ENCODE measurements at regions not wholly inside any gene's neighbourhood (a gene's known extent, or its start where the extent isn't known, plus 50 kb on each side); places are given as distances from the start of the nearest gene placed in this dataset.

DNA sequence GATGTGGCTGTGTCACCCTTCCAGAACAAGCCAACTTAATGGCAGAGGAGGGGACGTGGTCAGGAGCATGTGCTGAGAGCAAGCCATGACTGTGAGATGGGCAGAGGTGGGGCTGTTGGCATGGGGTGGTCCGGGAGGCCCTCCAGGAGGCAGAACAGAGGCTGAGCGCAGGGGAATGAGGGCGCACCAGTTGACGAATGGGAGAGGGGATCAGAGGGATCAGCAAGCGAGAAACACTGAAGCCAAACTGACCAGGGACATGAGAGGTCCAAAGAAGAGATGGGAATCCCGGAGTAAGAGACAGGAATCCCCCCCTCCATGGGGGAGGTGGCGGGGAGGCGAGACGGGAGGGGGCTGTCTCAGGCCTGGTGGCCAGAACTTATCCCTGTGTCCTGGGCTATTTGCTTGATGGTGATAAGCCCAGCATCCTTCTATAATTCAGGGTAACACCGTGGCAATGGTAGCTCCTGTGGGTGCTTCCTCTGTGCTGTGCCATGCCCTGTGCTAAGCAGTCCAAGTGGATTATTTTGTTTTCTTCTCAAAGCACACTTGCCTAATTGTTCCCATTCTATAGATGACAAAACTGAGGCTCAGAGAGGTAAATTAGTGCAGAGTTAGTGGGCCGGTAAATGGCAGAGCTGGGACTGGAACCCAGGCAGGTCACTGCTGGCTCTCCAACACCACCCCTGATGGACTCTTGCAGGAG, 83.4 kb upstream of the SHISAL1 start:
- TF ChIP-seq, protein P1, sequence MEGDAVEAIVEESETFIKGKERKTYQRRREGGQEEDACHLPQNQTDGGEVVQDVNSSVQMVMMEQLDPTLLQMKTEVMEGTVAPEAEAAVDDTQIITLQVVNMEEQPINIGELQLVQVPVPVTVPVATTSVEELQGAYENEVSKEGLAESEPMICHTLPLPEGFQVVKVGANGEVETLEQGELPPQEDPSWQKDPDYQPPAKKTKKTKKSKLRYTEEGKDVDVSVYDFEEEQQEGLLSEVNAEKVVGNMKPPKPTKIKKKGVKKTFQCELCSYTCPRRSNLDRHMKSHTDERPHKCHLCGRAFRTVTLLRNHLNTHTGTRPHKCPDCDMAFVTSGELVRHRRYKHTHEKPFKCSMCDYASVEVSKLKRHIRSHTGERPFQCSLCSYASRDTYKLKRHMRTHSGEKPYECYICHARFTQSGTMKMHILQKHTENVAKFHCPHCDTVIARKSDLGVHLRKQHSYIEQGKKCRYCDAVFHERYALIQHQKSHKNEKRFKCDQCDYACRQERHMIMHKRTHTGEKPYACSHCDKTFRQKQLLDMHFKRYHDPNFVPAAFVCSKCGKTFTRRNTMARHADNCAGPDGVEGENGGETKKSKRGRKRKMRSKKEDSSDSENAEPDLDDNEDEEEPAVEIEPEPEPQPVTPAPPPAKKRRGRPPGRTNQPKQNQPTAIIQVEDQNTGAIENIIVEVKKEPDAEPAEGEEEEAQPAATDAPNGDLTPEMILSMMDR (IDR thresholded peaks at IDR 0.05; ENCODE audit: control extremely low read depth, extremely low read depth, low read depth, missing control alignments) = no peak
- POLR2A ChIA-PET = no interaction called here
- no peak for DNase-seq (ENCODE audit: extremely low spot score)
- CTCF ChIA-PET = no interaction called here

DNA sequence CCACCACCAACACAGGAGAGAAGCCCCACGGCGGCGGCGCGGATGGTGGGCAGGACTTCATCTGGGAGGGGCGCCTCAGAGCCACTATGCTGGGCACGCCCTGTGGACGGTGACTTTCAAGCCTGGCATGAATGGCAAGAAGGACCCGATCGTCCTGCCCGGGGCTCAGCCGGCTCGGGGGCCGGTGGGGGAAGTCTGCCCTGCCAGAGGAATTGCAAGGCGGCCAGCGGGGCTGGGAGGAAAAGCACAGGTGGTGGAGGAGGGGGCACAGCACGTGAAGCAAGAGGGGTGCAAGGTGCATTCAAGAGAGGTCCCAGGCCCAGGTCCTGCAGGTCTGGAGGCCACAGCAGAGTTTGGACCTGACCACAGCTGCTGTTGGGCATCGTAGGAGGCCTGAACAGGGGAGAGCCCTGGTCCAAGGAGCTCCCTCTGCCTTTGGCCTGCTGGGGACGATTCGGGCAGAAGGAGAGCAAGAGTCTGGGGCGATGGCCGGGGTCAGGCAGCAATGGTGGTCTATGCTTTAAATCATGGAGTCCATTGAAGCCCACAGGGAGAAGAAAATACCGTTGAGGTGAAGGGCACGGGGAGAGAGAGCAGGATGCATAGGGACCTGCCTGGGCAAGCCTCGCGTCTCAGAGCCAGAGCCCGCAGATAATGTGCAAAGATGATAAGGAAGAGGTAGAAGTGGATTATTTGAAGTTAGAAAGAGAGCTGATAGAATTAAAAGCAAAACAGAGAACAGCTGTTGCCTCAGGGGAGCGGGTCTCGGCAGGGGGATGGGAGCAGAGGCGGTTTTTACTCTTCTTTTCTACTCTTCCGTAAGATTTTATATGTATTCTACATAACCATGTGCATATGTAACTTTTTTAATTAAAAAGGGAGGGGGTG, 82.6 kb upstream of the SHISAL1 start:
- TF ChIP-seq, protein P1 (IDR thresholded peaks at IDR 0.05; ENCODE audit: control extremely low read depth, extremely low read depth, low read depth, missing control alignments) = no peak
- DNase-seq (ENCODE audit: extremely low spot score) = no peak
- CTCF ChIA-PET = interaction anchor here (1.0 kb wide), 1 partner anchor 23 kb away, joined by 3 read pairs; no protein-coding TSS in a partner anchor
- POLR2A ChIA-PET = no interaction called here

DNA sequence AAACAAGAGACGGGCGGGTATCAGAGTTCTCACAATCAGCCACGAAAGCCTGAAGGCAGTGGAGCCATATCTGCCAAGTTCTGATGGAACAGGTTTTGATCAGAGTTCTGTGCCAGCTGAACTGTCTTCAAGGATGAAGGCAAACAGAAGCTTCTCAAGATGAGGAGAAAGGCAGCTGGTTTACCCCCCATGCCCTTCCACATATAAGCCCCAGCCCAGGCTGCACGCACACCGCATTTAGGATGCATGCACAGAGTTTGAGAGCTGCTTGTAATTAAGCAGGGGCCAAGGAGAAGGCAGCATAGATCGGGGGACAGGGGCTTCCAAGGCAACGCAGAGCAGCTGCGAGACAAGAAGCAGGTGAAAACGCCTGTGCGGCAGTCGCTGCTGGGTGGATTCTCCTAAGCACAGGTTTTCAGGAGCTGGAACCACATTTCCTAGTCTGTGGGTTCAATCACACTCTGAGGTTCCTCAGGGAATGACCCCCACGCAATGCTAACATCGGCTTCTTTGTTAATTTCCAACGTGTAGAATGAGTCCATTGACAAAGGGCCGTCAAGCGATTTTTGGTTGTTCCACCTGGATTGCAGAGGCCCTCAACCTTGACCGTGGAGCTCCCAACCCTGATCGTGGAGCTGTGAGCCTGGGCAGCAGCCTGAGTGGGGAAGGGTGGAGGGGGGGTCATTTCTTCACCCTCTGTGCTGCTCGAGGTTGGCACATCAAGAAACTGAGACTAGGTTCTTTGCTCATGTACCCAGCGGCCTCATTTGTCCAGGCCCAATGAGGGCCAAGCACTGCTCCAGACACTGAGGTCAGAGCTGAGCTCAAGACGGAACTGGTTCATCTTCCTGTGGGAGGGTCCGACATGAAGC, 81.7 kb upstream of the SHISAL1 start:
- POLR2A ChIA-PET = no interaction called here
- CTCF ChIA-PET = interaction anchor here (1.0 kb wide), 1 partner anchor 22 kb away, joined by 3 read pairs; no protein-coding TSS in a partner anchor

DNA sequence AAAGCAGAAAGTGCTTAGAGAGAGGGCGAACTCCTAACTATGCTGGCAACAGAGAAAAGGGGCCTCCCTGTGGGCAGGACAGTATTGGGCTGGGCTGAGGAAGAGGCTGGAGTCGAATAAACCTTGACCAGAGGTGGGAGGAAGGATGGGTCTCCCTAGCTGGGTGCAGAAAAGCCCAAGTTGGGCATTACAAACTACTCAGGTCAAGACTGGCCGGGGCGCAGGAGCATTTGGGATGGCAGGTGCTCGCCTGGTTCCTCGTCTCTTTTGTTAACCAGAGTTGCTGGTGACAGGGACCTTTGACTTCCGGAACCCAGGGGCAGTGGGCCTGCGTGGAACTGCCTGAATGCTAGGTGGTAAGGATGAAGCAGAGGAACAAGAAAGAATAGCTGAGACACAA, 80.3 kb upstream of the SHISAL1 start:
- POLR2A ChIA-PET = no interaction called here
- TF ChIP-seq, protein P1 (IDR thresholded peaks at IDR 0.05; ENCODE audit: control extremely low read depth, extremely low read depth, low read depth, missing control alignments) = no peak
- CTCF ChIA-PET = no interaction called here
- no peak for DNase-seq (ENCODE audit: extremely low spot score)

More for the DNA sequence above, 81.7 kb upstream of the SHISAL1 start:
- TF ChIP-seq, protein P1 (IDR thresholded peaks at IDR 0.05; ENCODE audit: control extremely low read depth, extremely low read depth, low read depth, missing control alignments) = no peak
- DNase-seq (ENCODE audit: extremely low spot score) = no peak

DNA sequence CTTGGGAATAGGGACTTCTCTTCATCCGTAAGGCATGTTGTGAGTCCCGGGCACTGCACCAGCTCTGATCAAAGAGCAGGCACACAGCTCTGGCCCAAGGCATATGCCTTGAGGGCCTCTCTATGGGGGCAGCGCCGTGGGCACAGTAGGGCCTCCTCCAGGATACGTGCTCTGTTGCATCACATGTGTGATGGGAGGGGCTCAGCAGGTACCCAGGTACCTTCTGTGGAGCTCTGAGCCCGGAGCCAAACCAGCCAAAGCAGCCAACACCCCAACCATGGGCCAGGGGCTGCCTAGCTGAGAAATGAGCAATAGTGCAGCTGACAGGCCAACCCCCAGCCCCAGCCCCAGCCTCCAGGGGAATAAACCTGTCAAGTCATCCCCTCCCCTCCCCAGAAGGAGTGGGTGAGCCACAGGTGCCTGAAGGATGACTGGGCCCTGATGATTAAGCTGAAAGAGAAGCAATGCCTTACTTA, 79.7 kb upstream of the SHISAL1 start:
- ChIA-PET POLR2A (no interaction called here), CTCF (no interaction called here)
- DNase-seq (ENCODE audit: extremely low spot score) = no peak
- TF ChIP-seq, protein P1 (IDR thresholded peaks at IDR 0.05; ENCODE audit: control extremely low read depth, extremely low read depth, low read depth, missing control alignments) = no peak

All from GM10248 (cell line).